GM06990 (cell line): ENCODE measurements at regions not wholly inside any gene's neighbourhood (a gene's known extent, or its start where the extent isn't known, plus 50 kb on each side); places are given as distances from the start of the nearest gene placed in this dataset.

Source experiments
- DNase-seq: peaks from one replicate; pipeline ENCODE4 v3.0.0-alpha.2; 2011; ENCODE audit not compliant: insufficient read length; ENCODE audit errors: extremely low read depth
- H3K27me3 ChIP-seq: replicated peaks from 2 replicates; pipeline ENCODE4 v1.6.0; 2011; ENCODE audit warnings: low read length; ENCODE audit not compliant: control insufficient read depth, insufficient read depth
- H3K36me3 ChIP-seq: 2 replicates; pipeline ENCODE4 v1.5.1; 2011; ENCODE audit warnings: low read length; ENCODE audit not compliant: control insufficient read depth, insufficient read depth
- H3K4me3 ChIP-seq: replicated peaks from 2 replicates; pipeline ENCODE4 v1.5.1; 2011; ENCODE audit warnings: low read depth, mild to moderate bottlenecking, control low read depth, low read length
- TF ChIP-seq, protein P1 (sequence below): IDR thresholded peaks from 2 replicates; pipeline ENCODE4 v1.5.1; 2011; ENCODE audit warnings: low read length, control low read depth, mild to moderate bottlenecking, inconsistent platforms; ENCODE audit not compliant: insufficient read depth, poor library complexity, severe bottlenecking

DNA sequence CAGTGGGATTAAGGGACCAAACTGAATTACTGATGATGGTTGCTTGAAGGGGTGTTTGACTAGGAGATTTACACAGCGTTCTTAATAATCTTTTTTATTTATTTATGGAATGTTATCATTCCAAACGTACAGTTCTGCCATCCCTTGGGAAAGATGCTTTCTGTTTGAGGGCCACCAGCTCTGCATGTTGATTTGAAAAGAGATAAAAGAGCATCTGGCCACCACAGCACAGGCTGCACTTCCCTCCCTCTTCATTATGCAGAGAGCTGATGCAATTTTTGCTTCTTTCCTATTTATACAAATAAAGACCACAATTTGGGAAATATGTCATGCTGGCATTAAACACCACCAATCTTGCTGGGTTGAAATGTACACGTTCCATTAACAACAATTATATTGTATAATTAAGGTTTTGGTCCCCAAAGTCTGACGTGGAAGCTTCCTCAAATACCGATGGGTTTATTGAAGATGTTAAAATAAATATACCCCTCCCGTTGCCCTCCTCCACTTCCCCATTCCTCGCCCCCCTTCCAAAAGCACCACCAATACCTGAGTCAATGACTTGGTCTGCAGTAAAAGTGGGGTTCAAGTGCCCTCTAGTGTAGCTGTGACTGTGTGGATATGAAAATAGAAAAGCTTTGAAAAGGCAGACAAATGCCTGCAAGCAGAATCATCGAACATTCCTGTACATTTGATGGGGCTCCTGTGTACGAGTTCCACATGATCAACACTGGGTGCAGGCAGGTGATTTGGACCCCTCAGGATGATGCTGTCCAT, 211.9 kb downstream of the HRH4 start:
- no peak overlapping the region for H3K4me3 ChIP-seq
- no peak for DNase-seq
- H3K27me3 ChIP-seq: no peaks in the 10 kb centered on the region; the same call in 1 of the 2 replicates
- TF ChIP-seq, protein P1, sequence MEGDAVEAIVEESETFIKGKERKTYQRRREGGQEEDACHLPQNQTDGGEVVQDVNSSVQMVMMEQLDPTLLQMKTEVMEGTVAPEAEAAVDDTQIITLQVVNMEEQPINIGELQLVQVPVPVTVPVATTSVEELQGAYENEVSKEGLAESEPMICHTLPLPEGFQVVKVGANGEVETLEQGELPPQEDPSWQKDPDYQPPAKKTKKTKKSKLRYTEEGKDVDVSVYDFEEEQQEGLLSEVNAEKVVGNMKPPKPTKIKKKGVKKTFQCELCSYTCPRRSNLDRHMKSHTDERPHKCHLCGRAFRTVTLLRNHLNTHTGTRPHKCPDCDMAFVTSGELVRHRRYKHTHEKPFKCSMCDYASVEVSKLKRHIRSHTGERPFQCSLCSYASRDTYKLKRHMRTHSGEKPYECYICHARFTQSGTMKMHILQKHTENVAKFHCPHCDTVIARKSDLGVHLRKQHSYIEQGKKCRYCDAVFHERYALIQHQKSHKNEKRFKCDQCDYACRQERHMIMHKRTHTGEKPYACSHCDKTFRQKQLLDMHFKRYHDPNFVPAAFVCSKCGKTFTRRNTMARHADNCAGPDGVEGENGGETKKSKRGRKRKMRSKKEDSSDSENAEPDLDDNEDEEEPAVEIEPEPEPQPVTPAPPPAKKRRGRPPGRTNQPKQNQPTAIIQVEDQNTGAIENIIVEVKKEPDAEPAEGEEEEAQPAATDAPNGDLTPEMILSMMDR: peak; percentile 9
- H3K36me3 ChIP-seq: no peaks in the 10 kb centered on the region

DNA sequence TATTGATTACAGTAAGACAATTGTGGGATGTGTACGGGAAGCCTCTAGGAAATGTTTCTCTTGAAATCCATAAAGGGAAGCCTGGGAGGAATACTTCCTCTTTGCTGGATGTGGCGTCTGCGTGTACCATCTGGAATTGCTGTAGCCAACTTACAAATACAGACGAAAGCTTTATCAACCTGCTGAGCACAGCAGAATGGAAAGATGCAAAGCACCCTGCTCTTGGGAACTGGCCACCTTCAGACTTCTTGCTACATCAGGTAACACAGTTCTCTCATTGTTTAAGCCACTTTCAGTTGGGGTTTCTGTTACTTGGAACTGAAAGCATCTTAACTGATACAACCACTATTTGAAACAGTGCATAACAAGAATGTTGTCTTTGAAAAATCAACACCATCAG, 213.8 kb downstream of the HRH4 start:
- TF ChIP-seq, protein P1: no peak
- DNase-seq: no peak
- H3K27me3 ChIP-seq: no peaks in the 10 kb centered on the region; the same call in 1 of the 2 replicates
- H3K36me3 ChIP-seq: no peaks in the 10 kb centered on the region
- H3K4me3 ChIP-seq: no peak overlapping the region

DNA sequence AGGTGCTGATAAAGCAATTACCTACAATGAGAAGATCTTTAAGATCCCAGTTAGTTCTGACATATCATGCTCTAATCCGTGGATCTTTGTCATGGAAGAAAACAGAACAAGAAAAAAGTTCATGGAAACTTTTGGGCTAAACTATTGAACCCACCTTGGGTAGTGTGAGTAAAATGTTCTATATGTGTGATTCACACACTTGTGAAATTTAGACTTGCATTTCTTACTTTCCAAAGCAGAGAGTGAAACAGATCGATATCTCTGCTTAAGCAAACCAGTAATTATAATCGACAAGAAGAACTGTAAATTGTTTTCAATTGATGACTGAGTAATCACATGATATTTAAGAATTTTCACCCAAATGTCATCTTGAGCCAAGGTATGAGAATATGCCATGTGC, 214.2 kb downstream of the HRH4 start:
- no peaks in the 10 kb centered on the region for H3K36me3 ChIP-seq
- no peak overlapping the region for H3K4me3 ChIP-seq
- no peaks in the 10 kb centered on the region; the same call in 1 of the 2 replicates for H3K27me3 ChIP-seq
- no peak for DNase-seq
- TF ChIP-seq, protein P1: no peak

DNA sequence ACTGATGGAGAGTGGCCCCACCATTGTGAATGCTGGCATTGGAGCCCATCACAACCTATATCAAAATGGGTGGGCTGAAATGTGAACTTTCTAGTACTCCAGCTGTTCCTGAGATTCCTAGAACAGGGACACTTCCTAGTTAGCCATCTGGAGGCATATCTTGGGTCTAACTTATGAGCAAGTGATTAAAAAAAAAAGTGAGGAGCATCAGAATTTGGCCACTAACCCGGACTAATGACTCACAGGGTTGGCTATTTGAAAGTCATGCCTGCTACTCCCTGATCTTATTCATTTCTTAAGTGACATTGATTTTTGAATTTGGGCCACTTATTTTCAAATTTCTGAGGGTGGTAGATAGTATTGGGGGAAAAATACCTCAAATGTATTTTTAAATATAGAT, 216.6 kb downstream of the HRH4 start:
- DNase-seq: no peak
- no peaks in the 10 kb centered on the region for H3K36me3 ChIP-seq
- no peaks in the 10 kb centered on the region; the same call in 1 of the 2 replicates for H3K27me3 ChIP-seq
- TF ChIP-seq, protein P1: no peak
- H3K4me3 ChIP-seq: no peak overlapping the region

DNA sequence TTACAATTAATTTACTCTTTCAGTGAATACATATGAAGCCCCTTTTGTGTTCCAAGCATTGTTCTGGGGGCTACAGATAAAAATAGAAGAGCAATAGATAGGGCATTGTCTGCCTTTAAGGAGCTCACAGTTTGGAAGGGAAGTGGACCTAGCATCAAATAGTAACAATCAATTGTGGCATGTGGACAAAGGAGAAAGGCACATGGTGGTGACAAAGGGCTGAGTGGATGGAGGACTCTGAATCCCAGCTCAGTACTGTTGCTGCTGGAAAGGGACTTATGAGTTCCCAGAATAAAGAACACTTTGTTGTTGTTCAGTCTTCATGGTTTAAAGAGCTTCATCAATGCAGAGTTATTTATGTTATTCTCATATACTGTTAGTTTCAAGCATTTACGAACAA, 217.7 kb downstream of the HRH4 start:
- TF ChIP-seq, protein P1: no peak
- DNase-seq: no peak
- no peaks in the 10 kb centered on the region; the same call in 1 of the 2 replicates for H3K27me3 ChIP-seq

More for the DNA sequence above, 217.7 kb downstream of the HRH4 start:
- Histone ChIP-seq H3K4me3 (no peak overlapping the region), H3K36me3 (no peaks in the 10 kb centered on the region)
